ENCODE measurements at regions not wholly inside any gene's neighbourhood (a gene's known extent, or its start where the extent isn't known, plus 50 kb on each side); places are given as distances from the start of the nearest gene placed in this dataset.

GRCh38 chr21:26777166-26777565 lies 68.0 kb downstream of the ADAMTS1 start:
- no peak for TF ChIP-seq CTCF (IDR thresholded peaks at IDR 0.05)
- no peak for TF ChIP-seq POLR2AphosphoS5 (IDR thresholded peaks at IDR 0.05)
- no peak for TF ChIP-seq EP300 (IDR thresholded peaks at IDR 0.05)
- no peak for TF ChIP-seq POLR2A (IDR thresholded peaks at IDR 0.05)

Data from suprapubic skin (tissue), 4 donors.